RWPE2 (cell line): ENCODE measurements at regions not wholly inside any gene's neighbourhood (a gene's known extent, or its start where the extent isn't known, plus 50 kb on each side); places are given as distances from the start of the nearest gene placed in this dataset.

Experiments used
- ATAC-seq: fragments of 200-7000 bp; cut with Tn5 transposase; 3 replicates; pipeline ENCODE4 v1.9.1; 2021; ENCODE audit warnings: low read depth
- DNase-seq: peaks from one replicate; pipeline ENCODE4 v3.0.0-alpha.2; 2020; ENCODE audit warnings: low spot score
- H3K27ac ChIP-seq: fragments of 450-650 bp; 2 replicates; pipeline ENCODE4 v1.5.1; 2017; ENCODE audit warnings: mild to moderate bottlenecking; ENCODE audit not compliant: poor library complexity, severe bottlenecking
- H3K27me3 ChIP-seq: fragments of 250-450 bp; sonication (Bioruptor Pico); 2 replicates; pipeline ENCODE4 v1.5.1; 2021; ENCODE audit warnings: mild to moderate bottlenecking, moderate library complexity; ENCODE audit not compliant: insufficient read depth, poor library complexity, severe bottlenecking
- H3K36me3 ChIP-seq: fragments of 250-450 bp; sonication (Bioruptor Pico); 2 replicates; pipeline ENCODE4 v1.5.1; 2020; ENCODE audit warnings: low read depth, mild to moderate bottlenecking, moderate library complexity
- H3K4me1 ChIP-seq: fragments of 250-450 bp; sonication (Bioruptor Pico); 2 replicates; pipeline ENCODE4 v1.5.1; 2021; ENCODE audit warnings: mild to moderate bottlenecking, moderate library complexity; ENCODE audit not compliant: insufficient read depth, poor library complexity, severe bottlenecking
- H3K4me3 ChIP-seq: fragments of 250-450 bp; sonication (Bioruptor Pico); 2 replicates; pipeline ENCODE4 v1.5.1; 2021; ENCODE audit warnings: mild to moderate bottlenecking, moderate library complexity; ENCODE audit not compliant: severe bottlenecking
- H3K9me3 ChIP-seq: fragments of 250-450 bp; sonication (Bioruptor Pico); 2 replicates; pipeline ENCODE4 v1.5.1; 2021; ENCODE audit warnings: mild to moderate bottlenecking, moderate library complexity; ENCODE audit not compliant: severe bottlenecking
- TF ChIP-seq, protein P1 (sequence below): fragments of 450-650 bp; IDR thresholded peaks from one replicate; pipeline ENCODE4 v1.5.1; 2017; ENCODE audit warnings: mild to moderate bottlenecking, moderate library complexity; ENCODE audit not compliant: poor library complexity, severe bottlenecking

DNA sequence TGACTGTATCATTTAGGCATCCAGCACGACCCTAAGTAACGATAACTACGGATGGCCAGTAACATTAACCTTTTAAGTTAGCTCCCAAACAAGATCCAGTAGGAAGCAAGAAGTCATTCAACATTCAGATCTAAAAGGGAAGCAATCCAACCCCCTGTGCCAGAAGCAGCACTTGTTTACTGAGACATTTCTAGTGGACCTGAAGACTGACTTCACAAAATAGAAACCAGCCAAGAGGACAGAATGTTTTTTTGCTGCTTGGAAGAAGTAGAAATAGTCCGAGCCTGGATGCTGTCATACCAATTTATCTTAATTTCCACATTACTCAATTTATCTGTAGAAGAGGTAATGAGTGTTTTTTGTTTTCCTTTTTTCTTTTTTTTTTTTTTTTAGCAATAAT is 88.0 kb upstream of the CTTNBP2 start:
- Histone ChIP-seq H3K4me3 (no peak overlapping the region), H3K4me1 (no peaks in the 10 kb centered on the region), H3K27me3 (no peaks in the 10 kb centered on the region), H3K36me3 (no peaks in the 10 kb centered on the region), H3K9me3 (no peaks in the 10 kb centered on the region), H3K27ac (no peak overlapping the region)
- DNase-seq (no peak), ATAC-seq (no peak)
- TF ChIP-seq, protein P1, sequence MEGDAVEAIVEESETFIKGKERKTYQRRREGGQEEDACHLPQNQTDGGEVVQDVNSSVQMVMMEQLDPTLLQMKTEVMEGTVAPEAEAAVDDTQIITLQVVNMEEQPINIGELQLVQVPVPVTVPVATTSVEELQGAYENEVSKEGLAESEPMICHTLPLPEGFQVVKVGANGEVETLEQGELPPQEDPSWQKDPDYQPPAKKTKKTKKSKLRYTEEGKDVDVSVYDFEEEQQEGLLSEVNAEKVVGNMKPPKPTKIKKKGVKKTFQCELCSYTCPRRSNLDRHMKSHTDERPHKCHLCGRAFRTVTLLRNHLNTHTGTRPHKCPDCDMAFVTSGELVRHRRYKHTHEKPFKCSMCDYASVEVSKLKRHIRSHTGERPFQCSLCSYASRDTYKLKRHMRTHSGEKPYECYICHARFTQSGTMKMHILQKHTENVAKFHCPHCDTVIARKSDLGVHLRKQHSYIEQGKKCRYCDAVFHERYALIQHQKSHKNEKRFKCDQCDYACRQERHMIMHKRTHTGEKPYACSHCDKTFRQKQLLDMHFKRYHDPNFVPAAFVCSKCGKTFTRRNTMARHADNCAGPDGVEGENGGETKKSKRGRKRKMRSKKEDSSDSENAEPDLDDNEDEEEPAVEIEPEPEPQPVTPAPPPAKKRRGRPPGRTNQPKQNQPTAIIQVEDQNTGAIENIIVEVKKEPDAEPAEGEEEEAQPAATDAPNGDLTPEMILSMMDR: no peak

DNA sequence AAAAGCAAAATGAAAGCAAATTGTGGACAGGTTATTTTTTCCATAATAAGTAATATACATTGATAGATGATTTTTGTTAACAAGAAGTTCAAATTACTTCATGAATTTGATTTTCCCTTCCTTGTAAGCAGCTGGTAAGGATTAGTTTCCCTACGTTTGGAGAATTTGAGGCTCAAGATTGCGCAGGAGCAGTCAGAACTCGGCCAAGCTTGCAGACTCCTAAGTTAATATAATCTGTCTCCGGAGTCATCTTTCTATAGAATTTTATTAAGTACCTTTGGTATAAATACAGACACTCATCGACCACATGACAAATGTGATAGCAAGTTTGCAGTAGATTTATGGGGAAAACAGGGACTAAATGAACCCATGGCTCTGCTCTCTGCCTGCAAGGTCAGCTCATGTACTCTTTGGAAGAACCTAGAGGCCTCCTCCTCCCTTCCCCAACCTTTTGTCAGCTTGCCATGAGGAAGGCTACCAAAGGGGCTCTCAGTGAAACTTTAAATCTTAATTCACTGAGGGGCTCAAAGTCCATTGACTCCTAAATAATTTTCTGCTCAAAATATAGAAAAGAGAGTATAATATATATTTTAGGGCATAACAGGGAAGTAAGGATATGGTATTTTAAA is 89.2 kb upstream of the CTTNBP2 start:
- Histone ChIP-seq H3K27me3 (no peaks in the 10 kb centered on the region), H3K9me3 (no peaks in the 10 kb centered on the region), H3K4me3 (no peak overlapping the region), H3K36me3 (no peaks in the 10 kb centered on the region), H3K4me1 (no peaks in the 10 kb centered on the region), H3K27ac (no peak overlapping the region)
- DNase-seq: no peak
- TF ChIP-seq, protein P1: no peak
- no peak for ATAC-seq

DNA sequence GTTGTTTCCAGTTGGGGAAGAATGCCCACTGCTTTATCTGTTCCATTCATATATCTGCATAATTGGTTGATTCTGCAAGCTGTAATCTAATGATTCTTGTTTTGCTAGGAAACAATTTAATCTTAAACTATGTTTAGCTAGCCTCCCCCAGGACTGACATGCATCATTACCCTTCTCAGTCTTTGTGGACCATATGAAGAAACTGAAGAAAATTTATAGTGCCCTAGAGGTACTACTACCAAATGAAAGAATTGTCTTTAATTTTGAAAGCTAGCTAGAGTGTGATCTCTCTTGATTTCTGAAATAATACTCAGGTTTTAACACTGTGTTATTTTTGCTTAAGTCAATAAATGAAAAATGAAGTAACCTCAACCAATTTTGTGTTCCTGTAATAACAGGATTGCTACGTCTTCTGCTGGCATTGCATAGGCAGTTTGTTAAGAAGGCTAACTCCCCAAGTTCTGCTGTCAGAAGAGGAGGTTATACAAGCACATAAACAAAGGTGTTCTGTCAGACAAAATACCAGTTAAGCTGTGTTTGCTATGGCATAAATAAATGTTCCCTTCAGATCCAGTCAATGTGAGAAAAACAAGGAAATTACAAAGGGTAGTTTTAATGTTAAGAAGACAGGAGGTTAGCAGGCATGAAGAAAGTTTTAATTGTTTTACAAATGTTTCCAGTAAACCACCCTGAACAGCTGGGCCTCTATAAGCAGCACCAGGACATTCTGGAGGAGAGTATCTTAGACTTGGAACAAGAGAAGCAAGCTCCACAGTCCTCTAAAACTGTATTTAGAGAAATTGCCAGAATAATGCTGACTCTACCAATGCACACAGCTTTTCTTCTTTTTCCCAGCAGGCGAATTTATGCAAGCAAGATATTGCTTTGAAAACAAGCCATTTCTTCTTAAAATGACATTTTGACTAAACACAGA is 90.3 kb upstream of the CTTNBP2 start:
- ATAC-seq (no peak), DNase-seq (no peak)
- H3K9me3 ChIP-seq: no peaks in the 10 kb centered on the region
- H3K27me3 ChIP-seq: no peaks in the 10 kb centered on the region
- no peaks in the 10 kb centered on the region for H3K4me1 ChIP-seq
- no peak overlapping the region for H3K27ac ChIP-seq
- TF ChIP-seq, protein P1: no peak
- no peak overlapping the region for H3K4me3 ChIP-seq
- H3K36me3 ChIP-seq: no peaks in the 10 kb centered on the region

DNA sequence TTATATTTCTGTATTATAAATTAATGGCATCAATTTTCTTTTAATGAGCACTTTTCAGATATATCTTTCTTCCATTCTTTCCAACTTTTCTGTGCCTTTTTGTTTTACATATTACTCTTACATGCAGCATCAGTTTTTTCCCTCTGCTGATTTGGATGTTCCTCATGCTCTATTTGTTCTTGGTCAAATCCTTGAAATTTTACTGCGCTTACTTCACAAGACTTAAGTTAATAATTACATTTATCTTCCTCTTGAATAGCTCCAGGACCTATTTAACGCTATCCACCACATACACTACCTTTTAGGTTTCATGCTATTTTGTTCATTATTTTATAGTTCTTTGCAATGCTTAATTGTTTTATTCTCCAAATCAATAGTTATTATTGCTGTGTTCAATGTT is 97.6 kb upstream of the CTTNBP2 start:
- Histone ChIP-seq H3K27ac (no peak overlapping the region), H3K4me1 (no peaks in the 10 kb centered on the region), H3K27me3 (no peaks in the 10 kb centered on the region), H3K9me3 (no peaks in the 10 kb centered on the region), H3K36me3 (no peaks in the 10 kb centered on the region), H3K4me3 (no peak overlapping the region)
- ATAC-seq (no peak), DNase-seq (no peak)
- TF ChIP-seq, protein P1: no peak
